ENCODE measurements at regions not wholly inside any gene's neighbourhood (a gene's known extent, or its start where the extent isn't known, plus 50 kb on each side); places are given as distances from the start of the nearest gene placed in this dataset.

DNA sequence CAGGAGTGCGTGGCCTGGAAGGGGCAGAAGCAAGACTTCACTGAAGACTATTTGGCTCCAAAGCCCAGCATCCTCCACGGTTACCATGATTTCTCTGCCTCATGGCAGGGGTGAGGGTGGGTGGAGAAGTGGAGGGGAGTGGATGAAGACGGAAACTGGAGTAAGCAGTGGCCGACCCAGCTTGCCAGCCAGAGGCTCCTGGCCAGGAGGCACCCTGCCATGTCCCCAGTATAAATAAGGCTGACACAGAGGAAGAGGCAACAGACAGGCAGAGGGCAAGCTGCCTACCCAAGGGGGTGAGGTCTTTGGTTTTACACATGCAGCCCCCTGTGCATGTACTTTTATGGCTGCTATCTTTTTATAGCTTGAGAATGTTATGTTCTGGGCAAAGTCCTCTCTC, 102.6 kb upstream of the TBX20 start:
- no peak for FAIRE-seq

DNA sequence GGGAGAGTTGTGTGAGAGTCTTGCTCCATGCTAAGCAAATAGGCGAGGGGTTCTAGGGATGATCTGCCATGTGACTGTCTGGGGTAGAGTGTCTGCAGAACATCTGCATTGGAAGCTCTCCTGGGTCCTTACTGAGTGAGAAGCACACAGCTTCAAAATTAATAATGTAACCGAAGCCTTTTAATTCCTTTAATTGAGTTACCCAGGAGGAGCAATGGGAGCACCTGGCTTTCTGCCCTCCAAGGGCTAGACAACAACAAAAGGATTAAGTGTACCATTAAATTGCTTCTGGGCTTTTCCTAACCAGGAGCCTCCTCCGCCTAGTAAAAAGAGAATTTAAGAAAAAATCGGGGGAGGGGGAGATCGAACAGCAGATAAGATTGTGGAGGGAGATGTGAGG, 102.0 kb upstream of the TBX20 start:
- no peak for FAIRE-seq
- DNase-seq (ENCODE audit: insufficient read length, low spot score), result no peak

More for the DNA sequence above, 102.6 kb upstream of the TBX20 start:
- DNase-seq (ENCODE audit: insufficient read length, low spot score), result no peak

DNA sequence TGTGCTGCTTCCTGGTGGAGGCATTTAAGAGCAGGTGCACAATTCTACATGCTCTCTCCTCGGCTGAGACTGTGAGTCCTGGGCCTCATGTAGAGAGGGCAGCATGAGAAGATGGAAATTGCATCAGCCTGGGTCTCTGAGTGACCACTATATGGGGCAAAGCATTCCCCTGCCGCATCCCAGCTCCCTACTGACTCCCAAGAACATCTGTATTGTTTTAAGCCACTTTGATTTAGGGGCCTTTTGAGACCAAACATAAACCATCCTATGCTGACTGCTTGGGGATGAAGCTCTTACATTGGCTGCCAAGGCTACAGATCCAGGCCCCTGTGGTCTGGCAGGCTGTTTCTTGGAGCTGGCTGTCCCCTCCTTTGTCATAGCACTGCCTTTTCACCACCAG, 101.3 kb upstream of the TBX20 start:
- FAIRE-seq, result no peak
- DNase-seq (ENCODE audit: insufficient read length, low spot score), result no peak

DNA sequence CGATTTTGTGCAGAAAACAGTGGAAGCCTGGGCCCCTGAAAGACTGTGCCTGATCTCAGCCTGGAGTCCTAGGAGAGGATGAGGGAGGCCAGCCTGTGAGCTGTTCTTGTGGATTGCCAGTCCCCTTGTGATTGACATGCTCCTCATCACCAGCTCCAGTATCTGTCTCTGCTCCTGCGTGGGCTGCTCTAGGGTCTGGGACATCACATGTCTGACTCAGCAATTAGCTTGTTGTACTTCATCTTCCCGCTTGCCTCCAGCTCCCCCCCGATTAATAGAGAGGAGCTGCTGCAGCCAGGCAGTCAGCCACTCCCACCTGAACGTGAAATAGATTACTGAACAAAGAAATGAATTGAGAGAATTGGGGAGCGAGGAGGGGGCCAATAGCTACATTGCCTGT, 99.6 kb upstream of the TBX20 start:
- DNase-seq (ENCODE audit: insufficient read length, low spot score) (no peak), FAIRE-seq (no peak)

DNA sequence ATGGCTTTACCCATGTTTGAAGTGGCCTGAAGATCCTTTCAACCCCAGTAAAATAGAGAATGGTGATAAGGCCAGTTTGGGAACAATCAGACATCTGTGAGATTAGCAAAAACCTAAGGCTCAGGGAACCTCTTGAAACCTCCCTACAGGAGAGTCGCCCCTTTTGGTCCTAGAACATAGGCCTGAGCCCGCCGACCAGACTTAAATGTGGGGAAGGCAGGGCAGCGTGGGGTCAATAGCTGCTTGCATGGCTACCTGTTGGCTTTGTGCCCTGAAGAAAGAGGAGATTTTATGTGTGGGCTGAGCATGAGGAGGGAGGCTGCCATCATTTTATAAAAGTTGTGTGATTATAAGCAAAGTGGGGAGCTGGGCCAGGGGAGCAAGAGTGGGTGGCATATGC, 97.6 kb upstream of the TBX20 start:
- no peak for DNase-seq (ENCODE audit: insufficient read length, low spot score)
- FAIRE-seq, result no peak

DNA sequence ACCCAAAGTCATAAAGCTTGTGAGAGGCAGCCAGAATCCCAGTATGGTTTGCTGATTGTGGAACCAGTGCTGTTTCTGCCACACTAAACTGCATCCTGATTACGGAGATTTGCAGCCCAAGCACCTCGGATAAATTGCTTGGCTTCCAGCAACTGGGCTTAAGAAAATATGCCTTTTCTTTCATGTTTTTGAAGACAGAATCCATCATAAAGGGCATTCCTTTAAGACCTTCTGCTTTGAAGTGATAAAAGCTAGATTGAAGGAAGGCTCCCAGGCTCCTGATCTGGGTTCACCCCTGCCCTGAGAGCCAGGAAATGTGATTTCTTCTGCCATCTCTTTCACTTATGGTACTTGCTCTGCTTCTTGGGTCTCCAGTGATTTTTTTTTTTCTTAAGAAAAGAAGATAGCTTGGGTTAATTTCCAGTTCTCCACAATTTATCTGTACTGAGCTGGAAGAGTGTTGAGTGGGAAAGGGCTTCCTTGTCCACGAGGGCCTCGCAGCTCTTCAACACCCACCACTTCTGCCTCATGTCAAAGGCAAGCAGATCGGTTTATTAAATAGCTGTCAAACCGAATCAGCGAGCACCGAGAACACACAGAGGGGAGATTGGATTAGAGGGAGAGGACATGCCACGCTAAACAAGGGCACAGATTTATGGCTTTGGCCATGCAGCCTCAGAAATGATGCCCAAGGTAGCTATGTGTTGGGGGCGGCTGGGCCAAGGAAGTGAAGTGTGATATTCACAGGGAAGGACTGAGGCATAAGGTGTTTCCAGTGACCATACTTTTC, 94.9 kb upstream of the TBX20 start:
- FAIRE-seq, result no peak
- DNase-seq (ENCODE audit: insufficient read length, low spot score), result no peak

DNA sequence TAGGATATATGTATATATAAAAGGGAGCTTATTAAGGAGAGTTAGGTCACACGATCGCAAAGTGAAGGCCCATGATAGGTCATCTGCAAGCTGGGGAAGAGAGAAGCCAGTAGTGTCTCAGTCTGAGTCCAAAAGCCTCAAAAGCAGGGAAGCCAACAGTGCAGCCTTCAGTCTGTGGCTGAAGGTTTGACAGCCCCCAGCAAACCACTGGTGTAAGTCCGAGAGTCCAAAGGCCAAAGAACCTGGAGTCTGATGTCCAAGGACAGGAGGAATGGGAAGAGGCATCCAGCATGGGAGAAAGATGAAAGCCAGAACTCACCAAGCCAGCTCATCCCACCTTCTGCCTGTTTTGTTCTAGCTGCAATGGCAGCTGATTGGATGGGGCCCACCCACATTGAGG, 88.9 kb upstream of the TBX20 start:
- no peak for FAIRE-seq
- no peak for DNase-seq (ENCODE audit: insufficient read length, low spot score)

DNA sequence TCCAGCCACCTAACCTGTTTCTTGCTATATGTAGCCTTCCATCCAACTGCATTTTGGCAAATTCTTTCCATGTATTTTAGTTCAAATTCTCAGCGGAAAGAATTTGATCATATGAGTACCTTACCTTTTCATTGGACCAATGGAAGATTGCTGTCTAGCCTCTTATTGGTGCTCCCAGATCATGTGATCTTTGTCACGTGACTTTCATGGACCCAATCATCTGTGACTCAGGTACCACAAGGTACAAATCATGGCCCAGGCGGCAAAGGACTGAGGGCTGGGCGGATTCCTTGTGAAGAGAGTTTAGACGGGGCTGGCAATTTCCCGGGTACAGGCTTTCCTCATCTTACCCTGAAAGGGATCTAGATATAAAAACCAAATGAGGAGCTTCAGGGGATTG, 85.9 kb upstream of the TBX20 start:
- FAIRE-seq (no peak), DNase-seq (ENCODE audit: insufficient read length, low spot score) (no peak)

DNA sequence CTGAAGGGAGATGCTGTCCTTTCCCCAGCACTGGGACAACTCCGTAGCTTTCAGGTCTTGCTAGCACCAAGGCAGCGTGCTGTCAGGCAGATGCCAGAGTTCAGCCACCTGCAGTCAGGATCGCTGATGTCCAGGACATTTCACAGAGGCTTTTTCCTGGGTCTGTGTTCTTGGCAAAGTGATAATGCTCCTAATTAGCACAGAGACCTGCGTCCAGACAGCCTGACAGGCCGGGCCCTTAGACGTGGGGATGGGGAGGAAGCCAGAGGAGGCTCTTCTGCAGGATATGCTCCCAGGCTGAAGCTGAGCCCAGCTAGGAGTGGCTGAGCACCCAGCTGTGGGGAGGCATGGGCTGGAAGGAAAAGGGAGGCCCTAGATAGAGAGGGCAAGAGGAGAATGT, 82.5 kb upstream of the TBX20 start:
- DNase-seq (ENCODE audit: insufficient read length, low spot score), result no peak
- no peak for FAIRE-seq

DNA sequence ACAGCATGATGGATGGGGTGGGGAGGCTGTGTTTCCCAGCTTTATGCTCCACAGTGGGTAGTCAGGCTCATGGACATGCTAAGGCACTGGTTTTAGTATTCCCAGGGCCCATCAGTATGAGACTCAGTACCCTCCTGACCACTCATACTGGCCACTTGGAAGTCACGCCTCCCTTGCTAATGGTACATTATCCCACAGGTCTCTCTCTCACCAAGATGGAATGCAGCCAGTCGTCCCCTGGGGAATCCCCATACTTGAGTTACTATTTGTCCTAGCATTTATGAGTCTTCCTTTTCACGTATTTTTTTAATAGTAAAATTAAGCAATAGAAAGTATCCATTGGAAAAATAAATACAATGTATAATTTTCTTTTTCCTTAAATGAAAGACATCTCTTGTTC, 80.6 kb upstream of the TBX20 start:
- no peak for FAIRE-seq
- no peak for DNase-seq (ENCODE audit: insufficient read length, low spot score)

DNA sequence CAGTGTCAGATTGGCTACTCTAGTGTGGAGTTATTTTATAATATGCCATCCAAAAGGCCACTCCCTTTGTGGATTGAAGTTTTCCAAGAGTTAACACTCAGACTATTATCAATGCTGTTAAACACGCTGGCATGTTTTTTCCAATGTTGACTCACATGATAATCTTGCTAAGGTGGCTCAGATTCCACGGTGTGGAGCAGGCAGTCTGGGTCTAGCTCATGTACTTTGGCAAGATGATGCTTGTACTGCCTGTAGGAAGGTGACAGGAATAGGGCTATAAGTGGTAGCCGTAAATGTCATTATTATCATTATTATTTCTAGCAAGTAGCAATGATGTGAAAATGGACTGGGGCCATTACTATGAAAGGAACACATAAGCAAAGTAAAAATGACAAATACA, 79.4 kb upstream of the TBX20 start:
- FAIRE-seq (no peak), DNase-seq (ENCODE audit: insufficient read length, low spot score) (no peak)

DNA sequence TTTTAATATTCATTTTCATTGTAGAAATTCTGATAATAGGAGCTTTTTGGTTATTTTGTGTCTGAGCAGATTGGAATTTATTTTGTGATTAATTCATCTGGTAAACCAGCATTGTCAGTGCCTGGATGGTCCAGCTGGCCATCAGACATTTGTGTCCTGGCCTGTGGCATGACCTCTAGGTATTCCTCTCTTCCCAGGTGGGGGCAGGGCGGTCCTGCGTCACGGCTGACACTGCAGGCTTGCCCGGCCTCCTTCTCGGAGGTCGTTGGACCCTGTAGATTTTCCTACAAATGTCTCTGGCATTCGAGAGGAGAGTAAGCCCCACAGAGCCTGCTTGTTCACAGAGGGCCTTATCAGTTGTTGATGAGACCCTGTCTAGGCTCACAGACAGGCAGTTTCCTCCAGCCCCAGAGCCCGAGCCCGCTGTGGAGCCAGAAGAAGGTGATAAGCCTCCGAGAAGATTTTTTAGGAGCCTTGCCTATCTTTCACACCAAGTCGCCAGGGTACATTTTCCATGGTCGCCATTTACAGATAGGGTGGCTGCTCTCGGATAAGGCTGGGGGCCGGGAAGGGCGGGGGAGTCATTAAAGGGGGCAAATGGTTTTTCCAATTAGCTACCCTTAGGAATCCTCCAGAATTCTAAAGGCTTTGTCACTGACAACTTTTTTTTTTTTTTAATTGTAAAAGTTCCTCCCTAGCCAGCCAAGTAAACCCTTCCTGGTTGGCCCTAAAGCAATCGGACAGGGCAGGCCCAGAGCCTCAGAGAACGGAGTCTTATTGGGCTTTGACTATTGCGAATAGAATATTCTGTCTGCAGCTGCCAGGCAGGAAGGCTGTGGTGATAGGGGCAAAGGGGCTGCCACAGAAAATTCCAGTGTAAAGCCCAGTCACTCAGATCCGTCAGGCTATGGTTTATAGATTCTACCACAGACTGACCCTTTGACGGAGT, 78.1 kb upstream of the TBX20 start:
- FAIRE-seq (no peak), DNase-seq (ENCODE audit: insufficient read length, low spot score) (no peak)

DNA sequence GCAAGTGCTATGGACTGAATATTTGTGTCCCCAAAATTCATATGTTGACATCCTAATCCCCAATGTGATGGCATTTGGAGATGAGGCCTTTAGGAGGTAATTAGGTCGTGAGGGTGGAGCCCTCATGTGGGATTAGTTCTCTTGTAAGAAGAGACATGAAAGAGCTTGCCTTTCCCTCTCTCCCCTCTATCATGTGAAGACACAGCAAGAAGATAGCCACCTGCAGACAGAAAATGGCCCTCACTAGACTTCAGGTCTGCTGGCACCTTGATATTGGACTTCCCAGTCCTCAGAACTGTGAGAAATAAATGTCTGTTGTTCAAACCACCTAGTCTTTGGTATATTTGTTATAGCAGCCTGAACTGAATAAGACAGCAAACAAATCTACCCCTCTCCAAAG, 75.1 kb upstream of the TBX20 start:
- FAIRE-seq, result no peak

DNA sequence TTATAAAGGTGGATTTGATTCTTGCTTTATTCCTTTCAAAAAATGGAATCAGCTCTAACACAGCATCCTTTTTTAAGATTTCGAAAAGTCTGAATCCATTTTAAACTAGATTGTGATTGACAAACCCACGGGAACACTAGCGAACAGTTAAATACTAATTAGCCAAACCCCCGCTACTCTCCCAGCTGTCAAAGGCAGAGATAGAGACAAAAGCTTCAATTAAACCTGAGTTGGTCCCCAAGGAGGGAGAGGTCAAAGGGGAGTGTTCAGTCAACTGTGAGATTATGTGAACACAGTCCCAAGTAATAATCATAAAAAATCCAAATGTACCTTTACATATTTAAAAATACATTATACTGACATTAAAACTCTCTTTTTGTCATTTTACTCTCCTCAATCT, 65.7 kb upstream of the TBX20 start:
- DNase-seq (ENCODE audit: insufficient read length, low spot score), result no peak
- no peak for FAIRE-seq

More for the DNA sequence above, 75.1 kb upstream of the TBX20 start:
- DNase-seq (ENCODE audit: insufficient read length, low spot score), result no peak

DNA sequence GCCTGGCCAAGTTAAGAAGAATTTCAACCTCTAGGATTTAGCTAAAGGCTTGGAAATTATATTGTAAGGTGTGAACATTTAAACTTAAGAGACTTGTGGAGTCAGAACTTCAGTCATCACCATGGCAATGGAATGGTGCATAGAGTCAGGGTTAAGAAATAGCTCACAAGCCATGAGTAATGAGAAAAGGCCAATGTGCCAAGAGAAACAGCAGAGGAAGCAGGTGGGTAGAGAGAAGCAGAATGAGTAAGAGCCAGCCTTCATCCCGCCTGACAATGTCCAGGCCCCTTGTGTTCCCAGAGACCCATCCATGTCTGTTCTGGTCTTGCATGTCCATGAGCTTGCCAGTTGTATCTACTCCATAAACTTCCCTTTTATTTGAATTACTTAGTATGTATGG, 62.6 kb upstream of the TBX20 start:
- no peak for FAIRE-seq
- DNase-seq (ENCODE audit: insufficient read length, low spot score), result no peak

DNA sequence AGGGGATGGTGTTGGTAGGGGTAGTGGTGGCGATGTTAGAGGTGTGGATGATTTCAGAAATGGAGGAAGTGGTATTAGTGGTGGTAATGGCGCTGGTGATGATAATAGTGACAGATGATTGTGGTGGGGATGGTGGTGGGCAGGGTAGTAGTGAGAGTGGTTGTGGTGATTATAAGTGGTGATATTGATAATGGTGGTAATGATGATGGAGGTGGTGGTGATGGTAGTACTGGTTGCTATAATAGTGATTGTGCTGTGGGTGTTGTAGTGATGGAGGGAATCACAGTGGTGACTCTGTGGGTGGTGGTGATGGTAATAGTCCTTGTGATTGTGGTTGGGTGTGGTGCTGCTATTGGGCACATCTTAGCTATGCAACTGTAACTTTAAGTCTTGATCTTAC, 61.6 kb upstream of the TBX20 start:
- no peak for DNase-seq (ENCODE audit: insufficient read length, low spot score)
- FAIRE-seq, result no peak

DNA sequence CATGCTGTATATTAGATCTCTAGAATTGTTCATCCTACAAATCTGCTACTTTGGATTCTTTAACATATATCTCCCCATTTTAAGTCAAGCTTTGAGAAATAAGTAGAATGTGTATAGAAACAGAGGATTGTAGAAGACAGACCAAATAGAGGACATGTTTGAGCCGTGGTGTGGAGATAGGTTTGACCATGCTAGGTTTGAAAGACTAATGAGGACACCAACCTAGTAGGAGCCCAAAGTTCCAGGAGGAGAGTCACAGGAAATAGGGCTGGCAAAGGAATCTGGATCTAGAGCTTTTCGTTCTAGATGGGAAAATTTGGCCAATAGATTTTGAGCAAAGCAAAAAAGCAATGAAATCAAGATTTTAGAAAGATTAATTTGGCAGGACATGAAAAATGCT, 60.5 kb upstream of the TBX20 start:
- FAIRE-seq (no peak), DNase-seq (ENCODE audit: insufficient read length, low spot score) (no peak)

DNA sequence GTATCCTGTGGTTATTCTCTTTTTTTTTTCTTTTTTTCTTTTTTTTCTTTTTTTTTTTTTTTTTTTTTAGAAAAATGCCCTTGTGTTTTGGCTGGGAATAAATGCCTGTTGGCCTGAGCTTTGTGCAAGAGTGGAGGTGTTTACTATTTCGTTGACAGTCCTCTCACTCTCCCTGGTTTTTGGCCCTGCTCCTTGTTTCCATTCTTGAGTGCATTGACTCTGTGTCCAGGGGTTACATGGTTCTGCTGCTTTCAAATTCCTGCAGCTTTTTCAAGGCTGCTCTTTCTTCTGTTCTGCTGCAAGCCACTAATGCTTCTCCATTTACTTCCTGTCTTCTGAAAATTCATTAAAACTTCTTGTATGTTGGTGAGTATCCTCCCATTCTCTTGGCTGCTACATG, 59.7 kb upstream of the TBX20 start:
- FAIRE-seq, result no peak
- no peak for DNase-seq (ENCODE audit: insufficient read length, low spot score)
